UCSD-AML1 (cell line): ENCODE measurements at regions not wholly inside any gene's neighbourhood (a gene's known extent, or its start where the extent isn't known, plus 50 kb on each side); places are given as distances from the start of the nearest gene placed in this dataset.
"Not testable (repeated sequence)": the region's sequence is repeated elsewhere in the genome, so short reads cannot be mapped to it uniquely, and the experiment has no call there.

Experiments used
- DNase-seq: peaks from one replicate; lab custom pipeline; 2025; ENCODE audit not compliant: unreplicated experiment; lab: John Stamatoyannopoulos, UW

- no peak for DNase-seq
Observed at GRCh38 chr13:57899096-57899495, 267.6 kb downstream of the PCDH17 start.

DNA sequence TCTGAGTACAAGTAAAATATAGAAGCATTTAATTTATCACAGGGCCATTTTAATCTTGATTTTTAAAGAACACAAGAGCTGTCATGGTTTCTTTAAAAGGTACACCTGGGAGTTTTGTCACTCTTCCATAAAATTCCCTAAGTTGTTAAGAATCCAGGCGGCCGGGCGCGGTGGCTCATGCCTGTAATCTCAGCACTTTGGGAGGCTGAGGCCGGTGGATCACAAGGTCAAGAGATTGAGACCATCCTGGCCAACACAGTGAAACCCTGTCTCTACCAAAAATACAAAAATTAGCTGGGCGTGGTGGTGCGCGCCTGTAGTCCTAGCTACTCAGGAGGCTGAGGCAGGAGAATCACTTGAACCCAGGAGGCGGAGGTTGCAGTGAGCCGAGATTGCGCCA, 278.3 kb downstream of the PCDH17 start:
- DNase-seq: not testable (repeated sequence)

- DNase-seq: no peak
Observed at GRCh38 chr13:57918086-57918485, 286.5 kb downstream of the PCDH17 start.

- DNase-seq: no peak
Observed at GRCh38 chr13:57918913-57919312, 287.4 kb downstream of the PCDH17 start.

DNA sequence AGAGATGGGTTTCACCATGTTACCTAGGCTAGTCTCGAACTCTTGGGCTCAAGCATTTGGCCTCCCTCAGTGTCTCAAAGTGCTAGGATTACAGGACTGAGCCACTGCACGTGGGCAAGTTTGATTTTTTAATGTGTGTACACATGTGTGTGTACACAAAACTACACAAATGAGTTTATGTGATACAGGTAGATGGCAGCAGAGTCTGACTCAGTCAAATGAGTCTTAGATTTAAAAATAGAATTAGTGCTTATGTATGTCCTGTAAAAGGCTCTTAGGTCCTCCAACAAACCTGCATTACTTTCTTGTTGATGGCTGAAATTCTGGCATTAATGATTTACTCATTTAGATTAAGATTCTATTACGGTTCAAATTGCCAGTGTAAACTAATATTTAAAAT, 293.7 kb downstream of the PCDH17 start:
- DNase-seq: peak; percentile 0

- no peak for DNase-seq
Observed at GRCh38 chr13:57925751-57926150, 294.2 kb downstream of the PCDH17 start.

DNA sequence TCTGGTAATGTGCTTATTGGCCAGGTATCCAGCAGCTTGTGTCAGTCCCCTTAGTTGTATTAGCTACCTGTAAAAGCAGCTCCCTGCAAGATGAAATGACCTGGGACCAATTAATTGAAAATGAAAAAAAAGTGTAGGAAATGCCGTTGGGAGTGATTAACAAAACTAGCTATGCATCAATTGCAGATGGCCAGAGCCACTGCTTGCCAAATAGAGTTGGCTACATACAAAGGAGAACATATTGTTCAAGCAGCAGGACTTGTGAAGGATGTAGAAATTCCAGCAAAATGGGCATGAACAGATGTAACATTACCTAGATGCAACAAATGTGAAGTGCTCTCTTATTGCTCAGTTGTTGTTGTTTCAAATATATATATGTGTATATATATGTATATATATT, 300.5 kb downstream of the PCDH17 start:
- DNase-seq: no peak

GRCh38 chr13:57933606-57934005, 302.1 kb downstream of the PCDH17 start:
- no peak for DNase-seq

DNA sequence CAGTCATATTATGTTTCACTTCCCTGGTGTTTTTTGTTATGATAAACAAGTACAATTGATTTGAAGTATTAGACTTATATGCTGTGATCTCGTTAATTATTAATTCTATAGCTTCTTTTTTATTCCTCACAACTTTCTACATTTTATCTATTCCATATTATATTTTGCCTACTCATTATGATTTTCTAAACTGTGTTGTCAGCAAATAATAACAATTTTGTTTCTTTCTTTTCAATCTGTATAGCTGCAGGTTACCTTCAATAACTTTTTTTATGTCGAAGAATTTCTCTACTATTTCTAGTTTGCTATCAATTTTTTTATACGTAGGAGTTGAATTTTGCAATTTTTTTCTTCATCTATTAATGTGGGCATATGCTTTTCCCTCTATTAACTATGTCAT, 304.4 kb downstream of the PCDH17 start:
- no peak for DNase-seq

DNA sequence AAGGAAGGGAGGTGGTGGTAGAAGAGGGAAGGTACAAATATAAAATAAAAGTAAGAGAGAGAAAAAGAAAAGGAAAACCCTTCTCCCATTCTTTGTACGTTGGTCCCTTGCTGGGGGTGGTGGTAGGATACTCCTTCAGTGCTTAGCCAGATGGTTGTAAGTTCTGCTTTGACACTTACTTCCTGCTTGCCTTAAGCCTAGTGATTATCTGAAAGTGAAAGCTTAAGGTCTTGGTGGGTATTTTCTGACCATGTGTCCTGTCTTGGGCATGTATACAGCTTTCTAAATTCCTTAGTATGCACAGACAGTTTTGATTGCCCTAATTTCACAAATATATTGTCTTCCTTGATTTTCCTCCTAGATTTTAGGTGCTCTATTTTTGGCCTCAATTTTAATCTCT, 314.8 kb downstream of the PCDH17 start:
- DNase-seq: no peak

- DNase-seq: no peak
Observed at GRCh38 chr13:57948884-57949283, 317.3 kb downstream of the PCDH17 start.

DNA sequence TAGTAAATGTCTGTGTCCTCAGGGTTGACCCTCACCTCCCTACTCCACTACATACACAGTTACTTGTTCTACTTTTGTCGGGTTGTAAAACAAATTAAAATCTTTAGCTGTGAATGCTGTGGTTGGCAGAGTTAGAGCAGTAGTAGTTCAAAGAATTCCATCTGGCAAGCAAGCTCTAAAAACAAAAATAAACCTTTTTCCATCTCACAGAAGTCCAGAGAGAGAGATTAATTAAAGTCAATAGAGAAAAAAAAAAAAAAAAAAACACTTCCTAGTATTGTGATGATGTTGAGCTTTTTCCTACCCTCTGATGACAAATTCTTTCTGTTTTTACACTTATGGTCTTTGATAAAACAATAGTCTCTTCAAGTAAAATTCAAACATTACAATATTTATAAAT, 338.4 kb downstream of the PCDH17 start:
- no peak for DNase-seq

GRCh38 chr13:57970404-57970803, 338.9 kb downstream of the PCDH17 start:
- DNase-seq: no peak

- DNase-seq: no peak
Observed at GRCh38 chr13:57982782-57983181, 351.2 kb downstream of the PCDH17 start.

DNA sequence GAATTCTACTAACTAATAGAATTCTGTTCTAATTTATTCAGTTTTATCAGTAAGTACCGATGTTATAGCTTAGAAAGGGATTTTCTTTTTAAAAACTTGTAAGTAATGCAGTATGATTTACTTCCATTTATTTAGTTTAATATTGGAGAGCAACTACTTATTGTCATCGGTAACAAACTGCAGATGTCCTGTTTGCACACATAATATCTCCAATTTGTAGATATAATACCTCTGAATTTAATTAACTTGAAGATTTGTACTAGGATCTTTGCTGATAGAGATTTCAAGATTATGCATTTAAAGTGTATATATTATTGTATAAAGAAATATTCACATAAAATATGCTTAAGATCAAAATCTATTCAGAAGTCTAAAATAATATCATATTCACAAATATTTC, 356.7 kb downstream of the PCDH17 start:
- DNase-seq: no peak

- DNase-seq: no peak
Observed at GRCh38 chr13:57991041-57991440, 359.5 kb downstream of the PCDH17 start.

GRCh38 chr13:57992416-57992815, 360.9 kb downstream of the PCDH17 start:
- no peak for DNase-seq

- DNase-seq: no peak
Observed at GRCh38 chr13:57996717-57997116, 365.2 kb downstream of the PCDH17 start.

- no peak for DNase-seq
Observed at GRCh38 chr13:58004751-58005150, 373.2 kb downstream of the PCDH17 start.

DNA sequence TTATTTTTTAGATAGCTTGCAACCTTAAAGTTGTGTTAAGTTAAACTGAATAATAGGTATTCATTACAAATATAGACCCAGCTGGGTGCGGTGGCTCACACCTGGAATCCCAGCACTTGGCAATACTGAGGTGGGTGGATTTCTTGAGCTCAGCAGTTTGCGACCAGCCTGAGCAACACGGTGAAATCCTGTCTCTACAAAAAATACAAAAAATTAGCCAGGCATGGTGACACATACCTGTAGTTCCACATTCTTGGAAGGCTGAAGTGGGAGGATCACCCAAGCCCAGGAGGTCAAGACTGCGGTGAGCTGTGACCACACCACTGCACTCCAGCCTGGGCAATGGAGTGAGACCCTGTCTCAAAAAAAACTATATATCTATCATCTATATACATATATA, 386.5 kb downstream of the PCDH17 start:
- DNase-seq: no peak

GRCh38 chr13:58018865-58019264, 387.3 kb downstream of the PCDH17 start:
- DNase-seq: no peak

DNA sequence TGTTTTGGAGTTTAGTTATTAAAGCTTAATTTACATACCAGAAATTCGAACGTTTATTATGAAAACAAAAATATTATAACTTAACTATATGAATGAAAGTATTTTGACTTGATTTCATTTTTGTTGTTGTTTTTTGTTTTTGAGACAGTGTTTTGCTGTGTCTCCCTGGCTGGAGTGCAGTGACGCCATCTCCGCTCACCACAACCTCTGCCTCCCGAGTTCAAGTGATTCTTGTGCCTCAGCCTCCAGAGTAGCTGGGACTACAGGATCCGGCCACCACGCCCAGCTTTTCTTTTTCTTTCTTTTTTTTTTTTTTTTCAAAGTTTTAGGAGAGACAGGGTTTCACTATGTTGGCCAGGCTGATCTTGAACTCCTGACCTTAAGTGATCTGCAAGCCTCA, 392.6 kb downstream of the PCDH17 start:
- no peak for DNase-seq

GRCh38 chr13:58025821-58026220, 394.3 kb downstream of the PCDH17 start:
- no peak for DNase-seq
